ENCODE measurements at regions not wholly inside any gene's neighbourhood (a gene's known extent, or its start where the extent isn't known, plus 50 kb on each side); places are given as distances from the start of the nearest gene placed in this dataset.

DNA sequence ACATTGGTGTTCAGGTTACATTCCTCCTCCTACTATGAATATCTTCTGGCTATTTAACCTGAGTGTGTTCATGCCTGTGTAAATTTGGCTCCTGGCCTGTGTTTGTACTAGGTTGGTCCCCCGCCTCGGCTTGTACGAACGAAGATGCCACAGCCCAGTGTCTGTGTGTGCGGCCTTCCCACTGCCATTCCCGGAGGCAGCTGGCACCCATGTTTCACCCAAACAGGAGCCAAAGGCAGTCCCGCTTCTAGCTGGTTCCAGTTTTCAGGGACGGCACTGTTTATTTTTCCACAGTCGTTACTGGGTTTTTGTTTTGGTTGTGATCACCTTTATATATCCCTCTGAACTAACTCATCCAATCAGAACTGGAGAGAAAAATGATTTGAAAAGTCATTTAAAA, 102.5 kb upstream of the ZNF536 start:
- no peaks in the 10 kb centered on the region for H3K36me3 ChIP-seq
- H3K27ac ChIP-seq = no peak overlapping the region

DNA sequence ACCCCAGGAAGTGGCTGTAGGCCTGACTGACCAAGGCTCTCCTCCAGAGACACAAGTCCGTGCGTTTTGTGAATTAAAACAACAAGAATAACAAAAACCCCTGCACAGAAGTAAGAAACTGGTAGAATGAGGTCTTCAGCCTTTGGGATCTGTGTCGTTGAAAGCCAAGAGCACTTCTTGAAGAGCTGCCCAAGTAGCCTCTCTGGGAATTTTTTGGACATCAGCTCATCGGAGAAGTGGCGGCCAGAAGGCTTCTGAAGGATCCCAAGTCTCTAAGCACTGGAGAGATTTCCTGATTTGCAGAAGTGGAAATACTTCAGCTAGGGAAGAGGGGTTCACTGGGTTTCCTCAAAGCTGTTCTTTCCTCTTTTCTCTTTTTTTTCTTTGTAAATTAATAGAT, 100.4 kb upstream of the ZNF536 start:
- Histone ChIP-seq H3K4me3 (no peak overlapping the region), H3K9me3 (peaks cover 9 to 20% of the 10 kb centered on the region in 2 donors), H3K27ac (no peak overlapping the region), H3K27me3 (peaks cover 0 to 12% of the 10 kb centered on the region in 2 donors), H3K36me3 (no peaks in the 10 kb centered on the region), H3K4me1 (no peaks in the 10 kb centered on the region)
- no peak for TF ChIP-seq POLR2AphosphoS5 (IDR thresholded peaks at IDR 0.05)
- no peak for TF ChIP-seq POLR2A (IDR thresholded peaks at IDR 0.05)
- TF ChIP-seq, protein P1, sequence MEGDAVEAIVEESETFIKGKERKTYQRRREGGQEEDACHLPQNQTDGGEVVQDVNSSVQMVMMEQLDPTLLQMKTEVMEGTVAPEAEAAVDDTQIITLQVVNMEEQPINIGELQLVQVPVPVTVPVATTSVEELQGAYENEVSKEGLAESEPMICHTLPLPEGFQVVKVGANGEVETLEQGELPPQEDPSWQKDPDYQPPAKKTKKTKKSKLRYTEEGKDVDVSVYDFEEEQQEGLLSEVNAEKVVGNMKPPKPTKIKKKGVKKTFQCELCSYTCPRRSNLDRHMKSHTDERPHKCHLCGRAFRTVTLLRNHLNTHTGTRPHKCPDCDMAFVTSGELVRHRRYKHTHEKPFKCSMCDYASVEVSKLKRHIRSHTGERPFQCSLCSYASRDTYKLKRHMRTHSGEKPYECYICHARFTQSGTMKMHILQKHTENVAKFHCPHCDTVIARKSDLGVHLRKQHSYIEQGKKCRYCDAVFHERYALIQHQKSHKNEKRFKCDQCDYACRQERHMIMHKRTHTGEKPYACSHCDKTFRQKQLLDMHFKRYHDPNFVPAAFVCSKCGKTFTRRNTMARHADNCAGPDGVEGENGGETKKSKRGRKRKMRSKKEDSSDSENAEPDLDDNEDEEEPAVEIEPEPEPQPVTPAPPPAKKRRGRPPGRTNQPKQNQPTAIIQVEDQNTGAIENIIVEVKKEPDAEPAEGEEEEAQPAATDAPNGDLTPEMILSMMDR (IDR thresholded peaks at IDR 0.05) = no peak
- no peak for DNase-seq (ENCODE audit: low spot score in 2 of 2)
- intact Hi-C loops (cut with DNase I; ENCODE audit: low total_unique reads) = no loop called here

More for the DNA sequence above, 102.5 kb upstream of the ZNF536 start:
- DNase-seq (ENCODE audit: low spot score in 2 of 2) = no peak
- H3K27me3 ChIP-seq = peaks cover 0 to 14% of the 10 kb centered on the region in 2 donors
- no peak for TF ChIP-seq POLR2AphosphoS5 (IDR thresholded peaks at IDR 0.05)
- TF ChIP-seq, protein P1 (IDR thresholded peaks at IDR 0.05) = no peak
- TF ChIP-seq POLR2A (IDR thresholded peaks at IDR 0.05) = no peak
- peaks cover 9 to 20% of the 10 kb centered on the region in 2 donors for H3K9me3 ChIP-seq
- intact Hi-C loops (cut with DNase I; ENCODE audit: low total_unique reads) = no loop called here
- no peaks in the 10 kb centered on the region for H3K4me1 ChIP-seq
- no peak overlapping the region for H3K4me3 ChIP-seq

DNA sequence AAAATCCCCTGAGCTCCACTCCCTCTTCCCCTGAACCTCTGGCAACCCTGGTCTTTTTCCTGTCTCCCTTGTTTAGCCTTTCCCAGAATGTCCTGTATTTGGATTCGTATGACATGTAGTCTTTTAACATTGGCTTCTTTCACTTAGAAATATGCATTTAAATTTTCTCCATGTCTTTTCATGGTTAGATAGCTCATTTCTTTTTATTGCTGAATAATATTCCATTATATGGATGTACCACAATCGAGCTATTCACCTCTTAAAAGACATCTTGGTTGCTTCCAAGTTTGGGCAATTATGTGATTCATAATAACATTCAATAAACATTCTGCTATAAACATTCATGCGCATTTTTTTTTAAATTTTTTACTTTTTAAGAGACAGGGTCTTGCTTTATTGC, 99.6 kb upstream of the ZNF536 start:
- Histone ChIP-seq H3K4me3 (no peak overlapping the region), H3K9me3 (peaks cover 9 to 20% of the 10 kb centered on the region in 2 donors), H3K27ac (no peak overlapping the region), H3K36me3 (no peaks in the 10 kb centered on the region), H3K4me1 (no peaks in the 10 kb centered on the region), H3K27me3 (peaks cover 0 to 11% of the 10 kb centered on the region in 2 donors)
- intact Hi-C loops (cut with DNase I; ENCODE audit: low total_unique reads) = no loop called here
- DNase-seq (ENCODE audit: low spot score in 2 of 2) = no peak
- TF ChIP-seq POLR2A (IDR thresholded peaks at IDR 0.05) = no peak
- TF ChIP-seq POLR2AphosphoS5 (IDR thresholded peaks at IDR 0.05) = no peak
- TF ChIP-seq, protein P1 (IDR thresholded peaks at IDR 0.05) = no peak

DNA sequence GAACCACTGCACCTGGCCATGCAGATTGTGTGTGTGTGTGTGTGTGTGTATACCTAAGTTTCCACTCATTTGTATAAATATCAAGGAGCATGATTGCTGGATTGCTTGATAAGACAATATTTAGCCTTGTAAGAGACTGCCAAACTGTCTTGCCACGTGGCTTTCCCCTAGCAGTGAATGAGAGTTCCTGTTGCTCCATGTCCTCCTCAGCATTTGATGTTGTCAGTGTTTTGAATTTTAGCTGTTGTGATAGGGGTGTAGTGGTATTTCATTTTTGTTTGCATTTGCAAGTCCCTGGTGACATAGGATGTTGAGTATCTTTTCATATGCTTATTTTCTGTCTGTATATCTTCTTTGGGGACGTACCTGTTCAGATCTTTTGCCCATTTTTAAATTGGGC, 99.0 kb upstream of the ZNF536 start:
- H3K27ac ChIP-seq = no peak overlapping the region
- DNase-seq (ENCODE audit: low spot score in 2 of 2) = no peak
- TF ChIP-seq POLR2AphosphoS5 (IDR thresholded peaks at IDR 0.05) = no peak
- TF ChIP-seq, protein P1 (IDR thresholded peaks at IDR 0.05) = no peak
- no peaks in the 10 kb centered on the region for H3K4me1 ChIP-seq
- H3K27me3 ChIP-seq = peaks cover 0 to 17% of the 10 kb centered on the region in 2 donors
- no peak overlapping the region for H3K4me3 ChIP-seq
- no peaks in the 10 kb centered on the region for H3K36me3 ChIP-seq
- intact Hi-C loops (cut with DNase I; ENCODE audit: low total_unique reads) = no loop called here
- peaks cover 9 to 20% of the 10 kb centered on the region in 2 donors for H3K9me3 ChIP-seq

DNA sequence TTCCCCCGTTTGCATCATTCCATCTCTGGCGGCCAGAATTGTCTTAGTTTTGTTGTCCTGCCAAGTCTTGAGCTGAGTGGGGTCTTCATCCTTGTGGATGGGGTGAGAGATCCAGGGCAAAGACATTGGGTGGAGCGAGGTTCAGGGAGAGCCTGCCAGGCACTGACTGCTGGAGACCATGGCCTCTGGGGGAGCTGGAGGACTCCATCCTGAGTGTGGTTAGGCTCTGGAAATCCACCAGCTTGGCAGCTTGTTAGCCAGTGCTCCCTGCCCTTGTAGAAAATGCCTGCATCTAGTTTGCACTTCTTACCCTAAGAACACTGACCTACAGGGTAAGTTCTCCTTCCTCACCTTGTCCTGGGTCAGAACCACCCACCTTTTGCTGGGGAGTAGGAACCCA, 97.2 kb upstream of the ZNF536 start:
- no peaks in the 10 kb centered on the region for H3K36me3 ChIP-seq
- DNase-seq (ENCODE audit: low spot score in 2 of 2) = no peak
- peaks cover 9 to 20% of the 10 kb centered on the region in 2 donors for H3K9me3 ChIP-seq
- TF ChIP-seq, protein P1 (IDR thresholded peaks at IDR 0.05) = no peak
- TF ChIP-seq POLR2A (IDR thresholded peaks at IDR 0.05) = no peak
- H3K27me3 ChIP-seq = peaks cover 0 to 24% of the 10 kb centered on the region in 2 donors
- intact Hi-C loops (cut with DNase I; ENCODE audit: low total_unique reads) = no loop called here
- no peaks in the 10 kb centered on the region for H3K4me1 ChIP-seq
- no peak overlapping the region for H3K4me3 ChIP-seq
- no peak overlapping the region for H3K27ac ChIP-seq
